OCI-LY7 (cell line): ENCODE measurements at regions not wholly inside any gene's neighbourhood (a gene's known extent, or its start where the extent isn't known, plus 50 kb on each side); places are given as distances from the start of the nearest gene placed in this dataset.
"Not testable (repeated sequence)": the region's sequence is repeated elsewhere in the genome, so short reads cannot be mapped to it uniquely, and the experiment has no call there.

Experiments used
- CTCF ChIP-seq: fragments of 200-600 bp; sonication (generic); conservative IDR thresholded peaks from 2 replicates; pipeline ENCODE4 v1.5.1; 2014; ENCODE audit warnings: mild to moderate bottlenecking, antibody characterized with exemption, low read length, moderate library complexity, mixed read lengths
- EZH2phosphoT487 ChIP-seq: fragments of 200-600 bp; sonication (generic); IDR thresholded peaks from 2 replicates; pipeline ENCODE4 v1.6.1; 2018; ENCODE audit warnings: low read depth, borderline replicate concordance, mild to moderate bottlenecking, mixed run types, antibody characterized with exemption, low read length, moderate library complexity, mixed read lengths

- not testable (repeated sequence) for TF ChIP-seq CTCF, EZH2phosphoT487
Measured at GRCh38 chr2:87547106-87547505, 200.8 kb upstream of the PLGLB2 start.
